ENCODE measurements at regions not wholly inside any gene's neighbourhood (a gene's known extent, or its start where the extent isn't known, plus 50 kb on each side); places are given as distances from the start of the nearest gene placed in this dataset.

DNA sequence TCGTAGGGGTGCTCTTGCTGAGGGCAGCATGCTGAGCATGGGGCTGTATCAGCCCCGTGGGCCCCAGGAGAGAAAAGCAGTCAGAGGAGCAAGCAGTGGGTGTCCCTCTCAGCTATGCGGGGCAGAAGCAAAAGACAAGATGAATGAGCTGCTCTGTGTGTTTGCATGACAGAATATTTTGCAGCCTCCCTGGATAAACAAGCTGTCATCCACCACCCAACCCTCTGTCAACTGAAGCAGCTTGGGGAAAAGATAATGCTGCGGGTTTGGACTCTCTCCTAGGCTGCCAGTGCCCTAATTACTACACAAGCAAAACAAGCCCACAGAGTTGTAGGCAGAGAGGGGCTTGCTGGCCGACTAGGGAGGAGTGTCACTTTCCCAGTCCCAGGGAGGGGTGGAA, 82.3 kb upstream of the PTPRT start:
- Histone ChIP-seq H3K4me3 (no peak overlapping the region), H3K4me1 (no peaks in the 10 kb centered on the region), H3K27me3 (peaks cover 0 to 6% of the 10 kb centered on the region in 2 donors), H3K36me3 (no peaks in the 10 kb centered on the region), H3K27ac (no peak overlapping the region), H3K9me3 (peaks cover 3 to 6% of the 10 kb centered on the region in 2 donors)
- DNase-seq (ENCODE audit: low spot score in 2 of 2) = no peak
- intact Hi-C loops (cut with DNase I; ENCODE audit: low total_unique reads) = no loop called here
- TF ChIP-seq, protein P1, sequence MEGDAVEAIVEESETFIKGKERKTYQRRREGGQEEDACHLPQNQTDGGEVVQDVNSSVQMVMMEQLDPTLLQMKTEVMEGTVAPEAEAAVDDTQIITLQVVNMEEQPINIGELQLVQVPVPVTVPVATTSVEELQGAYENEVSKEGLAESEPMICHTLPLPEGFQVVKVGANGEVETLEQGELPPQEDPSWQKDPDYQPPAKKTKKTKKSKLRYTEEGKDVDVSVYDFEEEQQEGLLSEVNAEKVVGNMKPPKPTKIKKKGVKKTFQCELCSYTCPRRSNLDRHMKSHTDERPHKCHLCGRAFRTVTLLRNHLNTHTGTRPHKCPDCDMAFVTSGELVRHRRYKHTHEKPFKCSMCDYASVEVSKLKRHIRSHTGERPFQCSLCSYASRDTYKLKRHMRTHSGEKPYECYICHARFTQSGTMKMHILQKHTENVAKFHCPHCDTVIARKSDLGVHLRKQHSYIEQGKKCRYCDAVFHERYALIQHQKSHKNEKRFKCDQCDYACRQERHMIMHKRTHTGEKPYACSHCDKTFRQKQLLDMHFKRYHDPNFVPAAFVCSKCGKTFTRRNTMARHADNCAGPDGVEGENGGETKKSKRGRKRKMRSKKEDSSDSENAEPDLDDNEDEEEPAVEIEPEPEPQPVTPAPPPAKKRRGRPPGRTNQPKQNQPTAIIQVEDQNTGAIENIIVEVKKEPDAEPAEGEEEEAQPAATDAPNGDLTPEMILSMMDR (IDR thresholded peaks at IDR 0.05) = no peak
- TF ChIP-seq POLR2A (IDR thresholded peaks at IDR 0.05) (no peak), POLR2AphosphoS5 (IDR thresholded peaks at IDR 0.05) (no peak)

DNA sequence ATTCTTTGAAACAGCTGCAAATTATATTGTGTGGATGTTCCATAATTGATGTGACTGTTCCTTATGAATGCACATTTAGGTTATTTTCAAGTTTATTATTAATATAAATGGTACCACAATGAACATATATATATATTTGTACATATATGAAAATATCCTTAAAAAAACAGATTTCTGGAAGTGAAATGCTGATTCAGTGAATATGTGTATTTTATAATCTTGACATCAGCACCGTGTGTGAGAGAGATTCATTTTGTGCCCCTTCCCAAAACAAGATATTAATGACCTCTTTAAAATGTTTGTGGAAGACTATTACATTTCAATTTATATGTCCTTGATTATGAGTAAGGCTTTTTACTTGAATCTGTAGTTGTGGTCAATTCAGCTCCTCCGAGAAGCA, 75.7 kb upstream of the PTPRT start:
- no peaks in the 10 kb centered on the region for H3K9me3 ChIP-seq
- intact Hi-C loops (cut with DNase I; ENCODE audit: low total_unique reads) = no loop called here
- DNase-seq (ENCODE audit: low spot score in 2 of 2) = no peak
- no peak overlapping the region for H3K4me3 ChIP-seq
- H3K27ac ChIP-seq = no peak overlapping the region
- TF ChIP-seq POLR2A (IDR thresholded peaks at IDR 0.05) = no peak
- no peak for TF ChIP-seq POLR2AphosphoS5 (IDR thresholded peaks at IDR 0.05)
- TF ChIP-seq, protein P1 (IDR thresholded peaks at IDR 0.05) = no peak
- no peaks in the 10 kb centered on the region for H3K36me3 ChIP-seq
- no peaks in the 10 kb centered on the region for H3K4me1 ChIP-seq
- no peaks in the 10 kb centered on the region for H3K27me3 ChIP-seq

DNA sequence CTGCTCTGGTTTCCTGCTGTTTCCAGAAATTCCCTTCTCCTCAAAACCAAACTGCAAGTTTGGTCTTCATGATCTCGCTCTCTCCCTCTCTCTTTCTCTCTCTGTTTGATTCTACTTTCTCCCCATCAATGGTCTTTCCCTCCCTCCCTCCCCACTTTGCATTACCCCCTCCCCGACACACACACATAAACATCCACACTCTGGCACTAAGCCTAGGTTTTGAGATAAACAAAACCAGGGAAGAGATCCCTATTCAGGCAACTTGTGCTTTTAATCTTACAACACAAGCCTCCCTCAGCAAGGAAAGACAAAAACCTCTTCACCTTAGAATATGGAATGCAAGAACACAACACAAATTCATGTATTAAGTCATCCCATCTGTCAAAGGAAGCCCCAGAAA, 73.5 kb upstream of the PTPRT start:
- Histone ChIP-seq H3K27ac (no peak overlapping the region), H3K4me1 (no peaks in the 10 kb centered on the region), H3K36me3 (no peaks in the 10 kb centered on the region), H3K27me3 (no peaks in the 10 kb centered on the region), H3K9me3 (no peaks in the 10 kb centered on the region), H3K4me3 (no peak overlapping the region)
- intact Hi-C loops (cut with DNase I; ENCODE audit: low total_unique reads) = no loop called here
- TF ChIP-seq POLR2AphosphoS5 (IDR thresholded peaks at IDR 0.05) (no peak), POLR2A (IDR thresholded peaks at IDR 0.05) (no peak)
- TF ChIP-seq, protein P1 (IDR thresholded peaks at IDR 0.05) = no peak
- DNase-seq (ENCODE audit: low spot score in 2 of 2) = no peak

DNA sequence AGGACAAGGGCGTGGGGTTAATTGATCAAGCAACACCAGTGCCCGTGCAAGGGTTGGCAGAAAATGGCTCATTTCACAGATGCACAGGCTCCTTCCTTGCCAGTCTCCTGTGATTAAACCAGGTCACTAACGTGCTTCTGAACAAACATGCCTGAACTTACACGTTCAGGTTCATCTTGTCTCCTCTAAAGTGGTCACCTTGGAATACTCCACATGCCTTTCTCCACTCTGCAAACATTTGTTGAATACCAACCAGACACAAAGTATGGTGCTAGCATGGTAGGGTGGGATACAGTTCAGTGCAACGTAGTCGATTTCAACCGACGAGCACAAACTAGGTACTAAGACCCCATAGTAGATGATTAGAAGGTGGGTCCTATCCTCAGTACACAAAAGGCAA, 72.6 kb upstream of the PTPRT start:
- Histone ChIP-seq H3K27ac (no peak overlapping the region), H3K36me3 (no peaks in the 10 kb centered on the region), H3K4me1 (no peaks in the 10 kb centered on the region), H3K4me3 (no peak overlapping the region), H3K9me3 (no peaks in the 10 kb centered on the region), H3K27me3 (no peaks in the 10 kb centered on the region)
- TF ChIP-seq POLR2A (IDR thresholded peaks at IDR 0.05) (no peak), POLR2AphosphoS5 (IDR thresholded peaks at IDR 0.05) (no peak)
- TF ChIP-seq, protein P1 (IDR thresholded peaks at IDR 0.05) = no peak
- intact Hi-C loops (cut with DNase I; ENCODE audit: low total_unique reads) = no loop called here
- no peak for DNase-seq (ENCODE audit: low spot score in 2 of 2)

DNA sequence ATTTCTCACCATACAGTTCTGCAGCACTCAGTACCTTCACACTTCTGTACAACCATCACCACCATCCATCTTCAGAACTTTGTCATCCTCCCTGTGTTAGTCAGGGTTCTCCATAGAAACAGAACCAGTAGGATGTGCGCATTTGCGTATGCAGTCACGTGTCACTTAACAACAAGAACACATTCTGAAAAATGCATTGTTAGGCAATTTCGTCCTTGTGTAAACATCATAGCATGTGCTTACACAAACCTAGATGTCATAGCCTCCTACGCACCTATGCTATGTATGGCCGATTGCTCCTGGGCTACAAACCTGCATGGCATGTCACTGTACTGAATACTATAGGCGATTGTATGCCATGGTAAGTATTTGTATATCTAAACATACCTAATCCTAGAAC, 66.2 kb upstream of the PTPRT start:
- H3K27ac ChIP-seq = no peak overlapping the region
- no peaks in the 10 kb centered on the region for H3K27me3 ChIP-seq
- DNase-seq (ENCODE audit: low spot score in 2 of 2) = no peak
- no peaks in the 10 kb centered on the region for H3K36me3 ChIP-seq
- no peaks in the 10 kb centered on the region for H3K4me1 ChIP-seq
- TF ChIP-seq POLR2AphosphoS5 (IDR thresholded peaks at IDR 0.05) = no peak
- TF ChIP-seq, protein P1 (IDR thresholded peaks at IDR 0.05) = no peak
- TF ChIP-seq POLR2A (IDR thresholded peaks at IDR 0.05) = no peak
- H3K9me3 ChIP-seq = no peaks in the 10 kb centered on the region
- intact Hi-C loops (cut with DNase I; ENCODE audit: low total_unique reads) = no loop called here
- H3K4me3 ChIP-seq = no peak overlapping the region
